GM19238 (cell line): ENCODE measurements at regions not wholly inside any gene's neighbourhood (a gene's known extent, or its start where the extent isn't known, plus 50 kb on each side); places are given as distances from the start of the nearest gene placed in this dataset.

Experiments
- DNase-seq: peaks from one replicate; pipeline ENCODE4 v3.0.0; 2011; ENCODE audit warnings: low spot score; ENCODE audit not compliant: insufficient read length

- DNase-seq, result no peak
These were observed 61.9 kb upstream of the TAB3 start for GRCh38 chrX:30951003-30951402.

- no peak for DNase-seq
These were observed 61.3 kb upstream of the TAB3 start for GRCh38 chrX:30950391-30950790.

- no peak for DNase-seq
These were observed 60.5 kb upstream of the TAB3 start for GRCh38 chrX:30949554-30949953.

- no peak for DNase-seq
These were observed 59.6 kb upstream of the TAB3 start for GRCh38 chrX:30948626-30949025.

DNA sequence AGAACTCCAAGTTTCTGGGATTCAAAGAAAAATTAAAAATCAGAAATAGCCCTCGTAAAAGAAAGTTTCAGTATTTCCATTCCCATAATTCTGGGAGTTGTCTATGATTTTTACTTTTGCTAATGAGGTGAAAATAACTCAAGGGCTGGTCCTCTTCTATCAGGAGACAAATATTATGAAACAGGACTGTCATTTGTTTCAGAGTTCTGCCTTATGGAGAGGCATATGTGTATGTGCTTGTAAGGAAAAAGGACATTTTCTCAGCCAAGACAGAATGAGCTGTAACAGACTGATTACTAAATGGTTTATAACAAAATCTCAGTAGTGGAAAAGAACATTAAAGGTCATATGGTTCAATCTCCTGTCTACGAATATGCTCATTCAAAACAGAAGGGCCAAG is 59.0 kb upstream of the TAB3 start:
- DNase-seq, result no peak

DNA sequence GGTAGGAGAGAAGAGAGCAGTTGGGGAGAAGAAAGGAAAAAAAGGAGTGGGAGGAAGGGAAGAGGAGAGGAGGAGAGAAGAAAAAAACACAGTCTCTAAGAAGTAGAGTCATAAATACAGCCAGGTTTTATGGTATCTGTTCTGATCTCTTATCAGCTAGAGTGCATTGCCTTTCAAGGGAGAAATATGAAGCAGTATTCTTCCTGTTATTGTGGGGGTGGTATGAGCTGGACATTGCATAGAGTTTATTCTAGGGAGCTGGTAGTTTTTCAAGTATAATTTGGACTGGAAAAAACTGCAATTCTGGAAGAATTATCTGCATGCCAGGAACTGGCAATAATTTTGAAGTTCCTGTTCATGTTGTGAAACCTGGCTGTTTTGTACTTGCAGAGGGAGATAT is 54.9 kb upstream of the TAB3 start:
- DNase-seq, result no peak

- DNase-seq, result no peak
These were observed 52.8 kb upstream of the TAB3 start for GRCh38 chrX:30941898-30942297.

GRCh38 chrX:30939928-30940327 is 50.9 kb upstream of the TAB3 start:
- no peak for DNase-seq
